ENCODE measurements at regions not wholly inside any gene's neighbourhood (a gene's known extent, or its start where the extent isn't known, plus 50 kb on each side); places are given as distances from the start of the nearest gene placed in this dataset.

- TF ChIP-seq CTCF (IDR thresholded peaks at IDR 0.05): no peak
- no peak for TF ChIP-seq EP300 (IDR thresholded peaks at IDR 0.05)
- TF ChIP-seq POLR2A (IDR thresholded peaks at IDR 0.05; ENCODE audit: low read depth): no peak
- TF ChIP-seq POLR2AphosphoS5 (IDR thresholded peaks at IDR 0.05): no peak
Observed at GRCh38 chr15:35784745-35785144, 238.8 kb upstream of the DPH6 start.

Data from esophagus muscularis mucosa (tissue), 4 donors.